ENCODE measurements at regions not wholly inside any gene's neighbourhood (a gene's known extent, or its start where the extent isn't known, plus 50 kb on each side); places are given as distances from the start of the nearest gene placed in this dataset.

DNA sequence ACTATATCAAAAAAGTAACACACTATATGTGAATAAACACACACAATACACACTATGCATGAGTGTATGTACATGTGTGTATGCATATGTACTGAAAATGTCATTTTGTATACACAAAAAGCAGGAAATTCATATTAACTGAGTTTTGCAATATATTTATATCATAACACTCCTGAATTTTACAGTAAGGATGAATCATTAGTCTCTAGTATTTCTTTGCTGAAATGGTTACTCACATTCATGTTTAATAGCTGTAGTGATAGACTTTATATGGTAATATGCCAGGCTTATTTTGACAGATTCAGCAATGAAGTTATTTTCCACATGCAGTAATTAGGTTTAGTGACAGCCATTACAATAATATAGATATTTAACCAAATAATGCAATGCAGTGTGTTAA, 1216.2 kb upstream of the CITED2 start:
- intact Hi-C loops (cut with DNase I; ENCODE audit: low total_unique reads), result no loop called here
- in situ Hi-C loops (cut with MboI; ENCODE audit: low sequenced_read_pairs in 4 of 4), result no loop called here

DNA sequence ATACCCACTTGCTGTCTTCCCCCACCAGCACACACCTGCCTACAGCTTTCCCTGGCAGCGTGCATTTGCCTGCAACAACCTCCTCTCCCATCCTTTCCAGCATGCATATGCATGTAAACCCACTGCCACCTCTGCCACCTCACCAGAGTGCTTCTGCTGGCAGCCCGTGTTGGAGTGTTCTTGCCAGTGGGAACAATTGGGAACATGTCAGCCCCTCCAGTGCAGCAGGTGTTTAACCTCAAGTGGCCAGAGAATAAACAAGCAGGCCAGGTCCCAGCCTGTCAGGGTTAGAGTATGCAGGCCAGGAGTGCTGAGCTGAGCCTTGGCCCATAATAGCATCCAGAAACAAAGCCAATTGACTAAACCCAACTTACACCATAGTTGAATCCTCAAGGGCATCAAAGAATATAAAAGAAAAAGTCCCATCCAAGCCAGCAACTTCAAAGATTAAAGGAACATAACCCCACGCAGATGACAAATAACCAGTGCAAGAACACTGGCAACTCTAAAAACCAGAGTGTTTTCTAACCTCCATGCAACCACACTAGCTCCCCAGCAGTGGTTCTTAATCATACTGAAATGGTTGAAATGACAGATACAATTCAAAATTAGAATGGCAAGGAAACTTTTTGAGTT, 1212.1 kb upstream of the CITED2 start:
- ATAC-seq, result no peak

More for the DNA sequence above, 1216.2 kb upstream of the CITED2 start:
- Histone ChIP-seq H3K27me3 (no peaks in the 10 kb centered on the region), H3K4me3 (no peak overlapping the region), H3K36me3 (no peaks in the 10 kb centered on the region), H3K9me3 (no peaks in the 10 kb centered on the region), H3K4me1 (no peaks in the 10 kb centered on the region), H3K27ac (no peak overlapping the region)
- DNase-seq (no peak), ATAC-seq (no peak)
- TF ChIP-seq POLR2A (IDR thresholded peaks at IDR 0.05), result no peak
- TF ChIP-seq, protein P1, sequence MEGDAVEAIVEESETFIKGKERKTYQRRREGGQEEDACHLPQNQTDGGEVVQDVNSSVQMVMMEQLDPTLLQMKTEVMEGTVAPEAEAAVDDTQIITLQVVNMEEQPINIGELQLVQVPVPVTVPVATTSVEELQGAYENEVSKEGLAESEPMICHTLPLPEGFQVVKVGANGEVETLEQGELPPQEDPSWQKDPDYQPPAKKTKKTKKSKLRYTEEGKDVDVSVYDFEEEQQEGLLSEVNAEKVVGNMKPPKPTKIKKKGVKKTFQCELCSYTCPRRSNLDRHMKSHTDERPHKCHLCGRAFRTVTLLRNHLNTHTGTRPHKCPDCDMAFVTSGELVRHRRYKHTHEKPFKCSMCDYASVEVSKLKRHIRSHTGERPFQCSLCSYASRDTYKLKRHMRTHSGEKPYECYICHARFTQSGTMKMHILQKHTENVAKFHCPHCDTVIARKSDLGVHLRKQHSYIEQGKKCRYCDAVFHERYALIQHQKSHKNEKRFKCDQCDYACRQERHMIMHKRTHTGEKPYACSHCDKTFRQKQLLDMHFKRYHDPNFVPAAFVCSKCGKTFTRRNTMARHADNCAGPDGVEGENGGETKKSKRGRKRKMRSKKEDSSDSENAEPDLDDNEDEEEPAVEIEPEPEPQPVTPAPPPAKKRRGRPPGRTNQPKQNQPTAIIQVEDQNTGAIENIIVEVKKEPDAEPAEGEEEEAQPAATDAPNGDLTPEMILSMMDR (IDR thresholded peaks at IDR 0.05 in 4 of 5, conservative IDR thresholded peaks at IDR 0.05 in 1 of 5), result no peak

DNA sequence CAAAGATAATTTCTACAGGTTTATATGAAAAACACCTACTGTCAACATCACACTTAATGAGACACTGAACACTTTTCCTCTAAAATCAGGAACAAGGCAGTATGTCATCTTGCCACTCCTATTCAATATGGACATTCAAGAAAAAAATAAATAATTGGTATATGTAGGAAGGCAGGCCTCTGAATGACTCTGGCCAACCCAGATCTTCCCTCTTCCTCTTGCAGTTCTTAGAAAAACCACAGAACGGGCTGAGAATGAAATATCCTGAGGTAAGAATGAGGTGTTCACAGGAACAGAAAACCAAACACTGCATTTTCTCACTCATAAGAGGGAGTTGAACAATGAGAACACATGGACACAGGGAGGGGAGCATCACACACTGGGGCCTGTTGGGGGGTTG, 1207.2 kb upstream of the CITED2 start:
- Histone ChIP-seq H3K27me3 (no peaks in the 10 kb centered on the region), H3K4me1 (no peaks in the 10 kb centered on the region), H3K9me3 (no peaks in the 10 kb centered on the region), H3K4me3 (no peak overlapping the region), H3K27ac (no peak overlapping the region), H3K36me3 (no peaks in the 10 kb centered on the region)
- intact Hi-C loops (cut with DNase I; ENCODE audit: low total_unique reads), result no loop called here
- ATAC-seq (no peak), DNase-seq (no peak)
- no peak for TF ChIP-seq POLR2A (IDR thresholded peaks at IDR 0.05)
- TF ChIP-seq, protein P1 (IDR thresholded peaks at IDR 0.05 in 4 of 5, conservative IDR thresholded peaks at IDR 0.05 in 1 of 5), result no peak
- in situ Hi-C loops (cut with MboI; ENCODE audit: low sequenced_read_pairs in 4 of 4), result no loop called here

More for the DNA sequence above, 1212.1 kb upstream of the CITED2 start:
- in situ Hi-C loops (cut with MboI; ENCODE audit: low sequenced_read_pairs in 4 of 4) (no loop called here), intact Hi-C loops (cut with DNase I; ENCODE audit: low total_unique reads) (no loop called here)
- Histone ChIP-seq H3K36me3 (no peaks in the 10 kb centered on the region), H3K4me1 (no peaks in the 10 kb centered on the region), H3K4me3 (no peak overlapping the region), H3K27ac (no peak overlapping the region), H3K27me3 (no peaks in the 10 kb centered on the region), H3K9me3 (no peaks in the 10 kb centered on the region)
- peak in 1 of 2 donors; percentile 11 for DNase-seq
- TF ChIP-seq, protein P1 (IDR thresholded peaks at IDR 0.05 in 4 of 5, conservative IDR thresholded peaks at IDR 0.05 in 1 of 5), result no peak
- TF ChIP-seq POLR2A (IDR thresholded peaks at IDR 0.05), result no peak

DNA sequence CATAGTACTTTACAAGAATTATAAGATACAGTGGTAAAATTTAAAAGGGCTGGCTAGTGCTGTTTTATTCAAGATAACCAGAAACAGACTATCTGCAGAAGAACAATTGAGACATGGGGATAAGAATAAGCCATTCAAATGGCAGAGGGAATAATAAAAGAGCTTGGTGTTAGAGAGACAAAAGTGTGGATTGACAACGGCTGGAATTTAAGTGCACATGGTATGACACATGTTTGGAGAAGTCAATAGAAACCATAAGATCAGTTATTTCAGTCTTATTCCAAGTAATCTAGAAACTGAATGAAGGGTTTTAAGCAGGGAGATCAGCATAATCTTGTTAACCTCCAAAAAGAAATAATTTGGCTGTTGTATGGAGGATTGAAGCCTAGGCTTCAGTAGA, 1205.5 kb upstream of the CITED2 start:
- TF ChIP-seq POLR2A (IDR thresholded peaks at IDR 0.05), result no peak
- TF ChIP-seq, protein P1 (IDR thresholded peaks at IDR 0.05 in 4 of 5, conservative IDR thresholded peaks at IDR 0.05 in 1 of 5), result no peak
- H3K4me3 ChIP-seq, result no peak overlapping the region
- no peak overlapping the region for H3K27ac ChIP-seq
- intact Hi-C loops (cut with DNase I; ENCODE audit: low total_unique reads), result no loop called here
- no peaks in the 10 kb centered on the region for H3K4me1 ChIP-seq
- DNase-seq (no peak), ATAC-seq (no peak)
- H3K9me3 ChIP-seq, result no peaks in the 10 kb centered on the region
- H3K27me3 ChIP-seq, result no peaks in the 10 kb centered on the region
- H3K36me3 ChIP-seq, result no peaks in the 10 kb centered on the region
- in situ Hi-C loops (cut with MboI; ENCODE audit: low sequenced_read_pairs in 4 of 4), result no loop called here
